H1 (cell line): ENCODE measurements at regions not wholly inside any gene's neighbourhood (a gene's known extent, or its start where the extent isn't known, plus 50 kb on each side); places are given as distances from the start of the nearest gene placed in this dataset.

Experiments
- EZH2 ChIP-seq: fragments of 200-600 bp; sonication (generic); IDR thresholded peaks from 2 replicates; pipeline ENCODE4 v1.7.1; 2012; ENCODE audit warnings: low read depth, mild to moderate bottlenecking, moderate library complexity, low read length, inconsistent platforms; ENCODE audit not compliant: severe bottlenecking
- GABPA ChIP-seq: IDR thresholded peaks from 2 replicates; pipeline ENCODE4 v1.6.1; 2011; ENCODE audit warnings: mild to moderate bottlenecking, low read length, moderate library complexity, borderline replicate concordance; ENCODE audit not compliant: insufficient read depth
- JUN ChIP-seq: IDR thresholded peaks from 2 replicates; pipeline ENCODE4 v1.6.1; 2011; ENCODE audit warnings: low read depth, mild to moderate bottlenecking, improper control_type of control experiment, low read length
- POLR2A ChIP-seq, 2 experiments: IDR thresholded peaks; 1 replicate in 1 of 2; 2 replicates in 1 of 2; pipeline ENCODE4 v1.6.1; 2011; ENCODE audit warnings: low read depth in 2 of 2, low read length in 2 of 2, mild to moderate bottlenecking in 2 of 2; ENCODE audit errors: control extremely low read depth in 1 of 2
- SIN3A ChIP-seq, 2 experiments: IDR thresholded peaks in 1 of 2; conservative IDR thresholded peaks in 1 of 2; 2 replicates each; pipeline ENCODE4 v1.6.1; 2011 to 2012; ENCODE audit warnings: low read length in 2 of 2, improper control_type of control experiment in 1 of 2, low read depth in 1 of 2, mild to moderate bottlenecking in 1 of 2
- YY1 ChIP-seq: IDR thresholded peaks from 2 replicates; pipeline ENCODE4 v1.6.1; 2011; ENCODE audit warnings: low read depth, mild to moderate bottlenecking, low read length
- TF ChIP-seq, protein P1 (sequence below), 3 experiments: IDR thresholded peaks; 1 replicate in 2 of 3; 2 replicates in 1 of 3; pipeline versions ENCODE4 v1.5.1 to v1.6.1; 2011; ENCODE audit warnings: low read length in 3 of 3, mild to moderate bottlenecking in 3 of 3, inconsistent platforms in 2 of 3, low read depth in 1 of 3, moderate library complexity in 1 of 3; ENCODE audit not compliant: insufficient read depth in 1 of 3; ENCODE audit errors: control extremely low read depth in 1 of 3

DNA sequence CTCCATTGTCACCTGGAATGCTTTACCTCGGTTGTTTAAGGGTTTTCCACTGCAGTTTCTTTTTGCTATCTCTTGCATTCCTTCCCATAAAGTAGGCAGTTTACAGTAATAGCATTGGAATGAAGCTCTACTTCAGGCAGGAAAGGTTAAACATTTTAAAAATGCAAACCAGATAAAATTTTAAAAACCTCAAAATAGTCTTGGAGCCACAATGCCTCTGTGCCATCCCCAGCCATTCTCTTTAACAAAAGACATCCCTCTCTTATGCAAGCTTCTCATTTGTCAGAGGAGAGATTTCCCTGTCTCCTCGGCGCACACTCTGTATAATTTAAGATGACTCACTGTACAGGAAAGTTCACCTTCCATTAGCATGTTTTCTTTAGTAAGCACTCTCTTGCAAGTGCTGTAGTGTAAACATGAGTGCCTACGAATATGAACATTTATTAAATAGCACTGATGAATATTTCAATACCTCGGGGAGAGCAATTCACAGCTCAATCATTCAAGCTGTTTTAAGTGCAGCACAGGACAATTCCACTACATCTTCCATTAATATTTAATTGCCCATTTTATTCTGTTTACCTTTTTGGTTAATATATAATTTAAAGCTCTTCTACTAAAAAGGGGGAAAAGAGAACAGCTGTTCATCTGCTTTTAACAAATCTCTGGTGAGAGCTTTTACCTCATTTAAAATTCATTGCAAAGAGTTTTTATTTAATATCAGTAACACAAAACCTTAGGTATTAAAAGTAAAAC is 343.6 kb downstream of the SPATA31D1 start:
- TF ChIP-seq, protein P1, sequence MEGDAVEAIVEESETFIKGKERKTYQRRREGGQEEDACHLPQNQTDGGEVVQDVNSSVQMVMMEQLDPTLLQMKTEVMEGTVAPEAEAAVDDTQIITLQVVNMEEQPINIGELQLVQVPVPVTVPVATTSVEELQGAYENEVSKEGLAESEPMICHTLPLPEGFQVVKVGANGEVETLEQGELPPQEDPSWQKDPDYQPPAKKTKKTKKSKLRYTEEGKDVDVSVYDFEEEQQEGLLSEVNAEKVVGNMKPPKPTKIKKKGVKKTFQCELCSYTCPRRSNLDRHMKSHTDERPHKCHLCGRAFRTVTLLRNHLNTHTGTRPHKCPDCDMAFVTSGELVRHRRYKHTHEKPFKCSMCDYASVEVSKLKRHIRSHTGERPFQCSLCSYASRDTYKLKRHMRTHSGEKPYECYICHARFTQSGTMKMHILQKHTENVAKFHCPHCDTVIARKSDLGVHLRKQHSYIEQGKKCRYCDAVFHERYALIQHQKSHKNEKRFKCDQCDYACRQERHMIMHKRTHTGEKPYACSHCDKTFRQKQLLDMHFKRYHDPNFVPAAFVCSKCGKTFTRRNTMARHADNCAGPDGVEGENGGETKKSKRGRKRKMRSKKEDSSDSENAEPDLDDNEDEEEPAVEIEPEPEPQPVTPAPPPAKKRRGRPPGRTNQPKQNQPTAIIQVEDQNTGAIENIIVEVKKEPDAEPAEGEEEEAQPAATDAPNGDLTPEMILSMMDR (IDR thresholded peaks at IDR 0.05; ENCODE audit: control extremely low read depth in 1 of 3, insufficient read depth in 1 of 3, low read depth in 1 of 3, low read length in 3 of 3) = no peak
- TF ChIP-seq YY1 (no peak), SIN3A (conservative IDR thresholded peaks at IDR 0.05 in 1 of 2, IDR thresholded peaks at IDR 0.05 in 1 of 2; ENCODE audit: low read depth in 1 of 2, low read length in 2 of 2) (no peak), GABPA (no peak), POLR2A (IDR thresholded peaks at IDR 0.05; ENCODE audit: control extremely low read depth in 1 of 2, low read depth in 2 of 2, low read length in 2 of 2) (no peak), EZH2 (no peak), JUN (no peak)
